ENCODE measurements at regions not wholly inside any gene's neighbourhood (a gene's known extent, or its start where the extent isn't known, plus 50 kb on each side); places are given as distances from the start of the nearest gene placed in this dataset.
A peak's percentile ranks its signal among the peaks of the same experiment; 100 is the strongest.

DNA sequence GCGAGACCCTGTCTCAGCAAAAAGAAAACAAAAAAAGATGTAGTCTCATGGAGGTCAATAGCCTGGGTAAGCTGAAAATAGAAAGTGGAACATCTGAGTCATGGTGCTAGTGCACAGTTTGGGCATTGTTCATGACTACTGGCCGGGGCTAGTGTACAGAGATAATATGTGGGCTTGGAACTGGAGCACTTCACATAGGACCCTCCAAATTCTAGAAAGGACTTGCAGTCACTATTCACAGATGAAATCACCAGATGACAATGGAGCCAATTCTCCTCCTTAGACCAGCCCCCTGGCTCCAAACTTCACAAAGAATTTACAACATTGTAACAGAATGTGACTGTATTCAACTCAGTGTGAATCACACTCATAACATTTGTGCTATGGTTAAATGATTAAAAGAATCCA lies 367.8 kb upstream of the SLC7A11 start:
- no peak overlapping the region for H3K4me3 ChIP-seq (ENCODE audit: low read depth, low read length)
- peak; percentile 82 for DNase-seq (ENCODE audit: low read depth)
- TF ChIP-seq, protein P1, sequence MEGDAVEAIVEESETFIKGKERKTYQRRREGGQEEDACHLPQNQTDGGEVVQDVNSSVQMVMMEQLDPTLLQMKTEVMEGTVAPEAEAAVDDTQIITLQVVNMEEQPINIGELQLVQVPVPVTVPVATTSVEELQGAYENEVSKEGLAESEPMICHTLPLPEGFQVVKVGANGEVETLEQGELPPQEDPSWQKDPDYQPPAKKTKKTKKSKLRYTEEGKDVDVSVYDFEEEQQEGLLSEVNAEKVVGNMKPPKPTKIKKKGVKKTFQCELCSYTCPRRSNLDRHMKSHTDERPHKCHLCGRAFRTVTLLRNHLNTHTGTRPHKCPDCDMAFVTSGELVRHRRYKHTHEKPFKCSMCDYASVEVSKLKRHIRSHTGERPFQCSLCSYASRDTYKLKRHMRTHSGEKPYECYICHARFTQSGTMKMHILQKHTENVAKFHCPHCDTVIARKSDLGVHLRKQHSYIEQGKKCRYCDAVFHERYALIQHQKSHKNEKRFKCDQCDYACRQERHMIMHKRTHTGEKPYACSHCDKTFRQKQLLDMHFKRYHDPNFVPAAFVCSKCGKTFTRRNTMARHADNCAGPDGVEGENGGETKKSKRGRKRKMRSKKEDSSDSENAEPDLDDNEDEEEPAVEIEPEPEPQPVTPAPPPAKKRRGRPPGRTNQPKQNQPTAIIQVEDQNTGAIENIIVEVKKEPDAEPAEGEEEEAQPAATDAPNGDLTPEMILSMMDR (conservative IDR thresholded peaks at IDR 0.05; ENCODE audit: low read depth, low read length), result no peak

DNA sequence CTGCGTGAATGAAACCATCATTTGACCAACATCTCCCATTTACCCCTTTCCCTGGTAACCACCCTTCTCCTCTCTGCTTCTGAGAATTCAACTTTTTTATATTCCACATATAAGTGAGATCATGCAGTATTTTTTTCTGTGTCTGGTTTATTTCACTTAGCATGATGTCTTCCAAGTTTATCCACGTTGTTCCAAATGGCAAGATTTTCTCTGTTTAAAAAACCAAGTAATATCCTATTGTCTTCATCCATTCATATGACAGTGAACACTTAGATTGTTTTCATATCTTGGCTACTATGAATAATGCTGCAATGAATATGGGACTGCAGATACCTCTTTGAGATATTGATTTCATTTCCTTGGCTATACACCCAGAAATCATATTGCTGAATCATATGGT lies 362.4 kb upstream of the SLC7A11 start:
- no peak for DNase-seq (ENCODE audit: low read depth)
- no peak overlapping the region for H3K4me3 ChIP-seq (ENCODE audit: low read depth, low read length)
- TF ChIP-seq, protein P1 (conservative IDR thresholded peaks at IDR 0.05; ENCODE audit: low read depth, low read length), result no peak

DNA sequence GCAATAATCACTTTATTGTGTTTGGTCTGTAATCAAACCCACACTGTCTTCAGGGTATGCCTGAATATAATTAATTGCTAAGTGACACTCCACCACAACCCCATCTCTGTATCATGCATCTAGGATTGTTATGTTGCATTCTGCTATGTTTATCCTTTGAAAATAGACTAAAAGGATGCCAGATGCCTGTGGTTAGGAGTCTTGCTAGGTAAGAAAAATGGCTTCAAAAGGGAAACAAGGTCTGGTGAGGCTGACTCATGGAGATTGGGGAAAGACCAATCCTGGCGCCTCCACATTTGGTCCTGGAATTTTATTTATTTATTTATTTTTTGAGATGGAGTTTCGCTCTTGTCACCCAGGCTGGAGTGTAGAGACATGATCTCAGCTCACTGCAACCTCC lies 360.5 kb upstream of the SLC7A11 start:
- DNase-seq (ENCODE audit: low read depth), result peak; percentile 19
- H3K4me3 ChIP-seq (ENCODE audit: low read depth, low read length), result no peak overlapping the region
- TF ChIP-seq, protein P1 (conservative IDR thresholded peaks at IDR 0.05; ENCODE audit: low read depth, low read length), result no peak

DNA sequence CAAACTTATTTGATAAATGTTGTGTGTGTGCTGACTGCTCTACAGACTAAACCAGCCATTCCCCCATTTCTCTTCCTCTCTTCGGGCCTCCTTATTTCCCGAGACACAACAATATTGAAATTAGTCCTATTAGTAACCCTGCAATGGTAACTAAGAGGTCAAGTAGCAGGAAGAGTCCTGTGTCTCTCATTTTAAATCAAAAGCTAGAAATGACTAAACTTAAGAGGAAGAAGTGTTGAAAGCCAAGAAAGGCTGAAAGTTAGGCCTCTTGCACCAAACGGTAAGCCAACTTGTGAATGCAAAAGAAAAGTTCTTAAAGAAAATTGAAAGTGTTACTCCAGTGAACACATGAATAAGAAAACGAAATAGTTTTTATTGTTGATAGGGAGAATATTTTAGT lies 357.8 kb upstream of the SLC7A11 start:
- TF ChIP-seq, protein P1 (conservative IDR thresholded peaks at IDR 0.05; ENCODE audit: low read depth, low read length), result no peak
- no peak overlapping the region for H3K4me3 ChIP-seq (ENCODE audit: low read depth, low read length)
- DNase-seq (ENCODE audit: low read depth), result no peak

DNA sequence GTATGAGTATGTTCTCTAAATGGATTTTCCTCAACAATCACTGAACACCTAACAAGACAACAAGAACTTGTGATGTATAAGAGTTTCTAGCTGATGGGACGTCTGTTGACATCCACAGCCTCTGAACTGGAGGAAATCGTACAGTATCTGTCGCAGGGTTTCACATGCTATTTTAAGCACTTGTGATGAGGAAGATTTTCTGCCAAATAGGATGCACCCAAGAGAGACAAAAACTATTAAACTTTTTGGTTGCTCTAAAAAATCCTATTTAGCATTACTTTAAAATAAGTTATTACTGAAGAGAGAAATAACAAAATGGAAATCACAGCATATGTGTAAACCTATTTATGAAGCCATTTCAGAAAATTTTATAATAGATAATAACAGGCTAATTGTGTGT lies 356.1 kb upstream of the SLC7A11 start:
- DNase-seq (ENCODE audit: low read depth), result no peak
- TF ChIP-seq, protein P1 (conservative IDR thresholded peaks at IDR 0.05; ENCODE audit: low read depth, low read length), result no peak
- no peak overlapping the region for H3K4me3 ChIP-seq (ENCODE audit: low read depth, low read length)

DNA sequence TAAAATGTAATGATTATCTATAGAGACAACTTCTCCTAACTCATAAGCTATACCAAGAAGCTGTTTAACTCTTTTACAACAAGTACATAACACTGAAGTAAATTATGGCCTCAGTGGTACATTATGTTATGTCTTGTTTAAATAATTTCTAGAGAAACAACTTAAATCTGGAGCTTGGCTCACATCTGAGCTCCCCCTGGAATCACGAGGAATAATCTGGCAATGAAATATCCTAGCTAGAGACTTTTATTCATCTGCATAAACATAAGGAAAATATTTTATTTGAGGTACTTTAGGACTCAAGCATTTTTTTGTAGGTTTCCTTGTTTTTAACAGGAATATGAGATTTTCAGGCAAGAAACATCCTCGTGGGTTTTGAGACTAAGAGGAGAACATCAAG lies 354.7 kb upstream of the SLC7A11 start:
- TF ChIP-seq, protein P1 (conservative IDR thresholded peaks at IDR 0.05; ENCODE audit: low read depth, low read length), result no peak
- H3K4me3 ChIP-seq (ENCODE audit: low read depth, low read length), result no peak overlapping the region
- DNase-seq (ENCODE audit: low read depth), result no peak

DNA sequence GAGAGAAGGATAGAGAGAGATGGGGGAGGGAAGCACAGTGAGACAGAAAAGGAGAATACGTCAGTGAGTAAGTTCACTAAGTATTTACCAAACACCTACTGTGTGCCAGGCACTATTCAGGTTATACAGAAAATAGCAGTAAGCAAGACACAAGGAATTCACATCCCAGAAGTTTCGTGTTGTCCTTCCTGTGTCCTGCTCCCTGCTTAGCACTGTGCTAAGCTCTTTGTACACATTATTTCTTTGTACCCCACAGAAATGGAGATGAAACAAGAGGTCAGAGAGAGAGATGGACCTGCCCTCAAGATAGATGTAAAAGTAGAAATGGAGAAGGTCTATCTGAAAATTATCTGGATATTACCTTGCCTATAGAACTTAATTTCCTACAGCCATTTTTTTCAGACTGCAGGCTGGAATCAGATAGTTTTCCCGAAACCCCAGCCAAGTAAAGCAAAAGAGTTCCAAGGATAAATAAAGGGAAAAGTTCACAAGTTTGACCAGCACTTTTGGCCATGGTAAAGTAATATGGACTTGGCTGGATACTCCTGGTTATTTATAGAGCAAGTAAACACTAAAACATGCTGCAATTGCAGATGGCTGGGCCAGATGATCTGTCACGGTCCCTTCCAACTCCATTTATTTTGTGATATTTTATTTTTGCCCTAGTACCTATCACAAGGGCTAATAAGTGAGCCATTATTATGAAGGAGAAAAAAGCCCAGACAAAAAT lies 353.7 kb upstream of the SLC7A11 start:
- TF ChIP-seq, protein P1 (conservative IDR thresholded peaks at IDR 0.05; ENCODE audit: low read depth, low read length), result no peak
- no peak overlapping the region for H3K4me3 ChIP-seq (ENCODE audit: low read depth, low read length)
- DNase-seq (ENCODE audit: low read depth), result no peak

All from choroid plexus epithelial cell (primary cell).